Pons (tissue), 1 donor: ENCODE measurements at regions not wholly inside any gene's neighbourhood (a gene's known extent, or its start where the extent isn't known, plus 50 kb on each side); places are given as distances from the start of the nearest gene placed in this dataset.
"Not testable (repeated sequence)": the region's sequence is repeated elsewhere in the genome, so short reads cannot be mapped to it uniquely, and the experiment has no call there.

Experiments used
- DNase-seq: peaks from one replicate; pipeline ENCODE4 v3.0.0-alpha.2; 2016; ENCODE audit warnings: low spot score

DNA sequence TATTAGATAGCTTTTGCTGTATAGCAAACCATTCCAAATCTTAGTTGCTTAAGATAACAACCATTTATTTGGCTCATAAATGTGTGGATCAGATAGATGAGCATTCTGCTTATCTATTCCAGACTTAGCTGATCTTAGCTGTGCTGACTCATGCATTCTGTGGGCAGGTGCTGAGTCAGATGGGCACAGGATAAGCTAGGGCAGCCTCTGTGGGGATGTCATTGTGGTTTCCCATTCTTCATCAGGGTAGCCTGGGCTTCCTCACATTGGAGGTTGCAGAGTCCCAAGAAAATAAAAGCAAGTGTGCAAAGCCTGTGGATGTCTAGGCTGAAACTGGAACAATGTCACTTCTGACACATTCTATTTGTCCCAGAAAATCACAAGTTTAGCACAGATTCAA, 917.0 kb downstream of the TYW1 start:
- no peak for DNase-seq

DNA sequence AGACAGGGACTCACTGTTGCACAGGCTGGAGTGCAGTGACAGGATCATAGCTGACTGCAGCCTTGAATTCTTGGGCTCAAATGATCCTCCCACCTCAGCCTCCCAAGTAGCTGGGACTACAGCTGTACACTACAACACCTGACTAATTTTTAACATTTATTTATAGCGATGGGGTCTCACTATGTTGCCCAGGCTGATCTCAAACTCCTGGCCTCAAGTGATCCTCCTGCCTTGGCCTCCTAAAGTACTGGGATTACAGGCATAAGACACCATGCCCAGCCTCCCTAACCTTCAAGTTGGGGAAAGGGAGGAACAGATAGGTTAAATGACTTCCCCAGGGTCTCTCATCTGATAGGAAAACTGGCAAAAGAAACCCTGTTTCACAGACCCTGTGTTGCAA, 919.5 kb downstream of the TYW1 start:
- not testable (repeated sequence) for DNase-seq

DNA sequence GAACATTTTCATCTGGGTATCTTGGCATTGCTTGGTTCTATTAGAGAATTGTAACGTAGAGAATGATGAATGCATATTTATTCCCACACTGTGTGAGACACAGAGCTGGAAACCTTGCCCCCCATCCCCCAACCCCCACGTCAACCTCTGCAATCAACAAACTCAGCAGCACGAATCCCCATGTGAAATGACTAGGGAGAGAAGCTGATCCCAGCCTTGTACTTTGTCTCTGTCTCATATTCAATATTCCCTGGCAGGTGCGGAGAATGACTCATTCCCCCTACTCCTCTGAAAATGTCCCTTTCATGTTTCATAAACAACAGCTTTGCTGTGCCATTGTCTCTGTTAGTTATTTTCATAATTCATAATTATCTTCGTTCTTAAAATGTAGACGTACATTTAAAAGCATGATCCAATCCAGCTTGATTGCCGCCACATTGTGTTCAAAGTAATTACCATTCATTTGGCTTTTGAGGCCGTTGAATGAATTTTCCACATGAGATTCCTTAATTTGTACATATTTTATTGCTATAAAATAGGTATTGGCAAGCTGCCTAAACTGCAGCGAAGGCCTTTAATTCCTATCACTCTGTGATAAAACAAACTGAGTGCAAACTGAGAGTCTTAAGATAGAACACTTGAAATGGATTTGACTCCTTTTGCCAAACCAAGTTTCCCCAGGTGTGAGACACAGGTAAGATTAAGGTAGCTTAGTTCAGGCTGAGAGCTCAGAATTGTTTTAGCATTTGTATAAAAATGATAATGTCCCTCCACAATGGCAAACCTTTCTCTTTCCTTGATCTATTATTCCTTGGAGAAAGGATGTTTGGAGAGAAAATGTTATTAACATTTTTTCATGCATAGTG, 920.2 kb downstream of the TYW1 start:
- DNase-seq: no peak

DNA sequence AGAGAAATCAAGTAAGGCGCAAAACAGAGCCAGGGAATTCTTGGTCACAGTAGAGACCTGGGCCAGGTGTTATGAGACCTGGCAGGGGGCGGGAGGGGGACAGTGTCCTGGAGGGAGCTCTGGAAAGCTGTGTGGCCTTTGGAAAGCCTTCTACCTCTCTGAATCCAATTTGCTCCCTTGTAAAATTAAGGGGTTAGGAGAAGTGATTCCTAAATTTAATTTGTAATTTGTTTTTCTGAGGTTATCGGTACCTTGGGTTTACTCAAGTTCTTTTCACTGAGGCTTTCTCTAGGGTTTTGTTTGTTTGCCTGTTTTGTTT, 920.8 kb downstream of the TYW1 start:
- no peak for DNase-seq

DNA sequence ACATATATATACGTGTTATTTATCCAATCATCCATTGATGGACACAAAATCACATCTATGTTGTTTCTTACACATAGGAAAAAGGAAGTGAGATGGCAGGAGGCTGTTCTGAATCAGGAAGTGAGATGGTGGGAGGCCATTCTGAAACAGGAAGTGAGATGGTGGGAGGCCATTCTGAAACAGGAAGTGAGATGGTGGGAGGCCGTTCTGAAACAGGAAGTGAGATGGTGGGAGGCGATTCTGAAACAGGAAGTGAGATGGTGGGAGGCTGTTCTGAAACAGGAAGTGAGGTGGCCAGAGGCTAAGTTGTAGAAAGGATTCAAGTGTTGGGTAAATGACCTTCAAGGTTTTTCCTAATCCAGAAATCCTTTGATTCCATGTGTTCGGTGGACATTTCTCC, 921.5 kb downstream of the TYW1 start:
- no peak for DNase-seq

DNA sequence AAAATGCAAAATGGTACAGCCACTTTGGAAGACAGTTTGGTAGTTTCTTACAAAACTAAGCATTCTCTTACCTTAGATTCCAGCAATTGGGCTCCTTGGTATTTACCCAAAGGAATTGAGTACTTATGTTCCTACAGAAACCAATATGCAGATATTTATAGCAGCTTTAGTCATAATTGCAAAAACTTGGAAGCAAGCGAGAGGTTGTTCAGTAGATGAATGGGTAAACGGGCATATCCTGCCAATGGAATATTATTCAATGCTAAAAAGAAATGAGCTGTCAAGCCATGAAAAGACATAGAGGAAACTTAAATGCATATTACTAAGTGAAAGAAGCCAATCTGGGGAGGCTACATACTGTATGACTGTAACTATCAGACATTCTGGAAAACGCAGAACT, 926.7 kb downstream of the TYW1 start:
- DNase-seq: no peak

DNA sequence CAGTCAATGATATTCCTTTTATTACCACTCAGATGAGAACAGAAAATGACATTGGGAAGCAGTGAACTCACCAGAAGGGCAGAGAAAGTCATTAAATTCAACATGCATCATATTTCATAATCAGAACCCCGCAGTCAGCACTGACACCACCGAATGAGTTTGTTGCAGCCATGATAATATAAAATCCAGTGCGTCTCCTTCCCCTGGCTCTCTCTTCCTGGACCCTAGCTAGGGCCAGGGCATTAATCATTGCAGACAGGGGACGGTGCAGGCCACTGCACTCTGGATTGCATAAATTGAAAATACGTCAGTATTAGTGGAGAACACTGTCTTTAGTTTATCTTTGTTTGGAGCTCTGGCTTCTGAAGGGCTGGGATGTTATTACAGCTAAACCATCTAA, 931.5 kb downstream of the TYW1 start:
- no peak for DNase-seq

DNA sequence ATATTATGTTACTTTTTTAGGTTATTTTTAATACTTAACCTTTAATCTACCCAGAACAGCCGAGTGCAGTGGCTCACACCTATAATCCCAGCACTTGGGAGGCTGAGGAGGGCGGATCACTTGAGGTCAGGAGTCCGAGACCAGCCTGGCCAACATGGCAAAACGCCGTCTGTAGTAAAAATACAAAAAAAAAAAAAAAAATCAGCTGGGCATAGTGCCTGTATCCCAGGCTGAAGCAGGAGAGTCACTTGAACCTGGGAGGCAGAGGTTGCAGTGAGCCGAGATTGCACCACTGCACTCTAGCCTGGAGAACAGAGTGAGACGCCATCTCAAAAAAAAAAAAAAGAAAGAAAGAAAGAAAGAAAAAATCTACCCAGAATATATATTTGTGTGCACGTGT, 939.8 kb downstream of the TYW1 start:
- not testable (repeated sequence) for DNase-seq

DNA sequence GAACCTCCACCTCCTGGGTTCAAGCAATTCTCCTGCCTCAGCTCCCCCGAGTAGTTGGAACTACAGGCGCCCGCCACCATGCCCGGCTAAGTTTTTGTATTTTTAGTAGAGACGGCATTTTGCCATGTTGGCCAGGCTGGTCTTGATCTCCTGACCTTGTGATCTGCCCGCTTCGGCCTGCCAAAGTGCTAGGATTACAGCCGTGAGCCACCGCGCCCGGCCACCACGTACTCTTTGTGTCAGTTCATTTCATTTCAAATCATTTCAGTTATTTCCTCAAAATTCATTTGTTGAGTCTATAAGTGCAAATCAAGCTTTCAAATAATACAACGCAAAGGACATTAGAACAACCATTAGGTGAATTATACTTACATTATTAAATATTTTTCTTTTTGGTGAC, 943.8 kb downstream of the TYW1 start:
- no peak for DNase-seq

DNA sequence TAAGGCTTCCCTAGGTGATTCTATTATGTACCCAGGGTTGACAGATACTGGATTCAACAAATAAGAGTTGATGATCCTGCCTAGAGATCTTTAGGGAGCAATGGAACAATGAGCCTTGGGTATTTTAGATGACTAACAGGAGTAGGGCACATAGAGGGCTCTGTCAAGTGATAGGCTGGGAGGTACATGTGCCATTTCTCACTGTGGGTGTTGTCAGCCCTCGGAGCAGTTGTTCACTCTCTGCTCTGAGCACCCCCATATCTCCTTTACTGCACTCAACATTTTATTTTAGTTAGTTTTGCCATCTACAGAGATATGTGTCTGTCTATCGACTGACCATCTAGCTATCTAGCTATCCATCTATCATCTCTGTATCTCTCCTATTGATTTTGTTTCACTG, 950.6 kb downstream of the TYW1 start:
- no peak for DNase-seq

DNA sequence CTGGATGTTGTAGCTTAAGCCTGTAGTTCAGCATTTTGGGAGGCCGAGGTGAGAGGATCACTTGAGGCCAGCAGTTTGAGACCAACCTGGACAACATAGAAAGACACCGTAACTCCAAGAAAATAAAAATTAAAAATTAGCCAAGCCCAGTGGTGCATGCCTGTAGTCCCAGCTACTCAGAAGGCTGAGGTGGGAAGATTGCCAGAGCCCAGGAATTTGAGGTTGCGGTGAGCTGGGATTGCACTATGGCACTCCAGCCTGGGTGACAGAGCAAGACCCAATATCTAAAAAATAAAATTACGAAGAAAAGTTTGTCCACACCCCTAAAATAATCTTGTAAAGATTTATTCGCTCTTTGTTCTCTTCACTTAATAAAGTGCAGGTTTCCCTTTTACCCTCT, 951.0 kb downstream of the TYW1 start:
- no peak for DNase-seq

DNA sequence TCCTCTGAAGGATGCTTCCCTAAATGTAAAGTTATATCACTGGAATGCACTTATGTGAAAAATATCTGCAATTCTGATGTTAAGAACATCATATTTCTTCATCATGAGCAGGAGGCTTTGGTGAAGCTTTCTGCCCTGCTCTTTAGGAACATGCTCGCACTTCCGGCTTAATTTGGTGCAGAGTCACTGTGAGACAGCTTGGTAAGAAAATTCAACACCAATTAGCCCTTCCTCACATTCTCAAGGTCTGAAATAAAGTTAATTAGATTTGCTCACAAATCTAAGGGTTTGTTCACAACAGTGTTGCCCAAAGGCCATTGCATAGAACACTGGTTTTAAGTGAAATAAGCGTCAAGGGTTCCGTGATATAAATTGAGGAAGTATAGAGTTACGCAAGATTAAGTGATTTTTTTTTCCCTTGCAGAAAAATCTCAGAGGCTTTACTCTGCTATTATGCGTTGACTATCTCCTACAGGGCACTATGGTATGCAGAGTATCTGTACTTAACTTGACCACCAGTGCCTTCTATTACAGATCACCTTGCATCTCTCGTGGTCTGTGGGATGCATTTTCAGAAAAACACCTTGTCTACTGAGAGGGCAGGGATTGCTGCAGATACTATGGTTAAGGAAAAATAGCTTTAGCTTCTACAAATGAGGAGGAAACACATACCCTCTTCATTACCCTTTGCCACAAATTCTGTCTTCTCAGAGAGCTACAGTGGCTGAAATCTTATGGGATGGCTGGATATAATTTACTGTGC, 953.9 kb downstream of the TYW1 start:
- DNase-seq: no peak

DNA sequence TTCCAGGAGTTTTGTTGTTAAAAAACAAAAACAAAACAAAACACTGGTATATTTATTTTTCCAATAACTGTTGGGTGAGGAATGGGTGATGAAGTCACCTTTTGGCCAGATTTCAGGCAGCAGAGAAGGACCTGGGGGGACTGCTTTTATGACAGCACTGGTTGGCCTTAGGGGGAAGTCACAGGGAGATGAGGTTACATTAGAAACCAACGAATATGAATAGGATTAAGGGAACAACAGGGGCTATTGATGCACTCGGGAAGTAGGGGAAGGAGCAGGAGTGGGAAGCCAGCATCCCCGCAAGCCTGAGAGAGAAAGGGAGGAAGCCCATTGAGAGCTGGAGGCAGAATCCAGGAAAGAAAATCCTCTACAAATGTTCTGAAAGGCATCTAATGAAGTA, 958.4 kb downstream of the TYW1 start:
- DNase-seq: no peak

DNA sequence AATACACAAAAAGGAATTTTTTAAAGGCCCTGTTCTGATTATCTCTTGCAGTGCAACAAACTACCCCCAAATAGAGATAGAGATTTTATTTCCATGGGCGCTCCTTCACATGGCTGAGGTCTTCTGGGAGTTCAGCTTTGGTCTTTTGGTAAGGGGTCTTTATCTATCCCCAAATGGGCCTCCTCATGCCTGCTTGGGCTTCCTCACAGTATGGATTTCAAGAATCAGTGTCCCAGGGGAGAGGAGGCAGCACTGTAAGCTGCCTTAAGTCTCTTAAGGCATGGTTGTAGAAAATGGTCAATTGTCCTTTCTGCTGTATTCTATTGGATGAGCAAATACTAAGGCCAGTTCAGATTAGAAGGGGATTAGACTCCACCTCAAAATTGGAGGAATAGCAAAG, 966.2 kb downstream of the TYW1 start:
- DNase-seq: no peak

DNA sequence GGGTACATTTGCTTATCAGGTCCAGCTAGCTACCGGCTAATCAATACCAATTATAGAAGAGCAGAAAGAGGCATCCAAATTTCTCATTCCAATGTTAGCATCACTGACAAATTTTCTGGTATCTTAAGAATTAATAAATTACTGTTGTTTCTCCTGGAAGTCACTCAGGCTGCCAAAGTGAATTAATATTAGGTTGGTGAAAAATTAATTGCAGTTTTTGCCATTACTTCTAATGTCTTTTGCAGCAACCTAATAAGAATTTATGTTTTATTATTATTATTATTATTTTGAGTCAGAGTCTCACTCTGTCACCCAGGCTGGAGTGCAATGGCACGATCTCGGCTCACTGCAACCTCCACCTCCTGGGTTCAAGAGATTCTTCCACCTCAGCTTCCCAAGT, 979.9 kb downstream of the TYW1 start:
- DNase-seq: no peak

DNA sequence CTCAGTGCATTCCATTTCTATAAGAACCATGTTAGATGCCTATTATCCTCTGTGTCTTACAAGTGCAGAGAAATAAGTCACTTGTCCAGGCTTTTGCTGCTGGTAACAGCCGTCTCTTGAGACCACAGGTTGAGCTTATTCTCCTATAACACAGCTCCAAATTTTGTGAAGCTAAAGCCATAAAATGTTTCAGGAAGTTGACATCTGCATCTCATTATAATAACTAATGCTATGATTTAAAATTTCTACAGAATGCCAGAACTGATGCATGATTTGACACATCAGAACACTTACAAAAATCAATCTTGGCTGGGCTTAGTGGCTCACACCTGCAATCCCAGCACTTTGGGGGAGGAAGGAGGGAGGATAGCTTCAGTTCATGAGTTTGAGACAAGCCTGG, 986.9 kb downstream of the TYW1 start:
- DNase-seq: no peak

DNA sequence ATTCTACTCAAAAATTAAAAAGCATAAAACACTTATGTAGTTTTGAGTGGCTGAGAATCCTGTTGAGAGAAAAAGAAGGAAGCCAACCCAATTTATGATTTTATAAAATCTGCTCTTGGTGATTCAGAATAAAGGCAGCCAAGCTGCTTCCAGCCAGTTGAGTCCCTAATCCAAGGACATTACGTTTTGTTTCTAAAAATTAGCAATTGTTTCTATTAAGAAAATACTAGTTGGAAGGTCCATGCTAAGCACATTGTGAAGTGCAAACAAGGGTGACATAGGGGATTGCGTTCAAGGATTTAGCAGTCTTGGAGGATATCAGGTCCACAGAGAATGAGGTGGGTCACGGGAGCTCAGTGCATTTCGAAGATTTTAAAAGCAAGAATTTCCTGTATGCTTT, 987.7 kb downstream of the TYW1 start:
- no peak for DNase-seq

DNA sequence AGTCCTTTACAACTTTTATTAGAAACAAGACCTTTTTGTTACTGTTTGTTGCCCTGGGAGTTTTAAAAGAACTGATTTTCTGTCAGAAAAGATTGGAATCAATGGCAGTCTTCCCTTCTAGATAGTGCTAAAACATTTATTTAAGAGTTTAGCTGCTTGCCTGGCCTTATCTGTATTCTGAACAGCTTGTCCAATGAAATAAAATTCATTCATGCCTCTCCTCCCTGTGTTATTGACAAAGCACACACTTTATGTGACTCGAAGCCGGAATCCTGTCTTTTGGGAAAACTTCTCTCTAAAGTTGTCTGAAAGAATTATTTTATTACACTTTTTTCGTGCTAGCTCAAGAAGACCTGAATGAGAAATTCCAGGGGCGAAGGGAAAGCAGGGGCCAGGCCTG, 992.5 kb downstream of the TYW1 start:
- no peak for DNase-seq

DNA sequence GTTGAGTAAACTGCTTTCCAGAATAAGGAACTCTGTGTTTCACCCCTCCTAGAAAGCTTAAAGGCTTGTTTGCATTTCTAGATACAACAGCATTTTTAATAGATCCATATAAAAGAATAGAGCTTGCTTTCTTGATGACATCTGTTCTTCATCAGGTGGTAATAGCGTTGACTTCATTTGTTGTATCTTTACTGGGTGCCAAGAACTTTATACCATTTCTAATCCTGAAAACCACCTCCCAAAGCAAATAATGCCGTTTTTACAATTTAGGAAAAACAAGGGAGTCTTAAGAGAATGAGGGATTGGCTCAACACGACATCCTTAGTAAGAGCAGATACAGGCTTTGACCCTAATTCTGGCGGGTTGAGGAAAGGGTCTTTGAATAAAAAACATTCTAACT, 993.4 kb downstream of the TYW1 start:
- DNase-seq: no peak

DNA sequence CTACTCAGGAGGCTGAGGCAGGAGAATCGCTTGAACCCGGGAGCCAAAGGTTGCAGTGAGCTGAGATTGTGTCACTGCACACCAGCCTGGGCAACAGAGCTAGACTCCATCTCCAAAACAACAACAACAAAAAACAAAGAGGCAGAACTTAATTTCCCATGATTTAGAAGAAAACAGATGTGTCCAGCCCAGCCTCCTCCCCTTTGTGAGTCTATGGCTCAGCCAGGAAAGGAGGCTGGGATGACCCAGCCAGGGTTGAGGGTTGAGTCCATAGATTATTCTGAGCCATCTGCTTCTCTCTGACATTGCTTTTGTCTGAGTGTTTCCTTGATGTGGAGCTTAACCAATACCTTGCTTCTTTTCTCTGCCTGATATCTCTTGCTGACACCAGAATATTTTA, 994.1 kb downstream of the TYW1 start:
- no peak for DNase-seq

DNA sequence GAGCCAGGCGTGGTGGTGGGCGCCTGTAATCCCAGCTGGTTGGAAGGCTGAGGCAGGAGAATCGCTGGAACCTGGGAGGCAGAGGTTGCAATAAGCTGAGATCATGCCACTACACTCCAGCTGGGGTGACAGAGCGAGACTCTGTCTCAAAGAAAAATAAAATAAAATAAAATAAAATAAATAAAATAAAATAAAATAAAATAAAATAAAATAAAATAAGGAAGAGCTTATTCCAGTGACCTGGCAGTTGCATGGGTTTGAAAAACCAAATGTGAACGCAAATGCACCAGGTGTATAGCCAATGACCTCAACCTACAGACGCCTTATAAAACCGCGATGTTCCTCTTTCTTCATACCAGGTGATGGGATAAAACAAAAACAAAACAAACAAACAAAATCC, 995.7 kb downstream of the TYW1 start:
- no peak for DNase-seq

DNA sequence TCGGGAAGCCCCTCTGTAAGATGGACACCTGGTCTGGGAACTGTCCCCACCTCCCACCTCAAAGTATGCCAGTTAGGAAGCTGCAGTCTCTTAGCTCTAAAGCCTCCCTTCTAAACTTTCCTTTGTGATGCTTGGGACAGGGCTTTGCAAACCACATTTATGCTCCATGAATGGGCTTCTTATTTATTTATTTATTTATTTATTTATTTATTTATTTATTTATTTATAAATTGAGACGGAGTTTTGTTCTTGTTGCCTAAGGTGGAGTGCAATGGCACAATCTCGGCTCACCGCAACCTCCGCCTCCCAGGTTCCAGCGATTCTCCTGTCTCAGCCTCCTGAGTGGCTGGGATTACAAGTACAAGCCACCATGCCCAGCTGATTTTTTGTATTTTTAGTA, 1009.4 kb downstream of the TYW1 start:
- DNase-seq: no peak

DNA sequence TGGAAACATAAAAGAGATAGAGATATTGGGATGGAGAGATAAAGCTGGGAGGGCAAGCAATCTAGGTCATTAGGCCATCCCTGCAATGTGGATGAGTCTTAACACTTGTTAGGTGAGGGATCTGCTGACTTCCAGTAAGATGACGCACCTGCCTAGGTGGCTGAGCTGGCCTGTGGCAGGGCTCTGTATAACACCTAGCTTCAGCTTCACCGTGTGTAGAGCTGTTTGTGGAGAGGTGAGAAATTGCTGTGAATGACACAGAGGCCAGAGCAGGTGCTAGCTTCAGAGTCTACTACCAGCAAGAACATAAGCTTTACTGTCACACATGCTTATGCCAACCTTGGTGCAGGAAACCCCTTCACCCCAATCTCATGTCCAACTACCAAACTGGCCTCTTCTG, 1010.0 kb downstream of the TYW1 start:
- no peak for DNase-seq

DNA sequence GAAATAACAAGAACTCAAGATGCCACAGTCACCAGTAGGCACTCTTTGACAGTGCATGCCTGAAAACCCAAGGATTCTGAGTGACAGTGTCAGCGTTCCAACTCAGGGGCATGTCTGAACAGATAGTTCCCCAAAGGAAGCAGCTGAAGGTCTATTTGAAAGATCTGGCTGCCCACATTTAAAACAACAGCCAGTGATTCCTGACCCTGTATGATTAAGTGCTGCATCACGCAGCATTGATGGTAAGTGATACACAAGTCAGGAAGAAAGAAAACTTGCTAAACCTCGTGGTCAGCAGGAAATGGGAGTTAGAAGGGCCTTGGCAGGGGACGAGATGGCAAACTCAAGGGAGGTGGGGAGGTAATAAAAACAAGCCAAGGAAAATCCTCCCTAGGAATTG, 1013.1 kb downstream of the TYW1 start:
- DNase-seq: no peak
